HG03558 (cell line): ENCODE measurements at regions not wholly inside any gene's neighbourhood (a gene's known extent, or its start where the extent isn't known, plus 50 kb on each side); places are given as distances from the start of the nearest gene placed in this dataset.

Source experiments
- ATAC-seq: cut with Tn5 transposase; IDR thresholded peaks from one replicate; pipeline ENCODE4 v1.9.1; 2021; ENCODE audit warnings: moderate number of reproducible peaks; ENCODE audit not compliant: unreplicated experiment; ENCODE audit errors: extremely low read depth

DNA sequence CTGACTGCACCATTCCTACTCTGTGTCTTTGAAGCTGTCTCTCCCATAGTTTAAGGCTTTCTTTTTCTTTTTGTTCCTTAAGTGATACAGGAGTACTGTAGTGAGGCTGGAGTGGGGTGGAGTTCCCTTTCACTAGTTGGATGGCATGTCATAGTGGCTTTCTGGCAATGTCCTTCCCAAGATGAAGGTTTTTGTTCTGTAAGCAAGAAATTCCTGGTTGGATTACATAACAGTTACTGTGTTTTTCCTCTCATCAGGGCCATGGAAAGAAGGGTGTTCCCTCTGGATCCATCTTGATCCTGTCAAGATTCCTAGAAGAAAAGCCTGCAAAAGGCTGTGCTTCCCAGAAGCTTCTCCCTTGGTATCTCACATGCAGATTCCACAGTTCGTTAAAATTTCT, 84.2 kb downstream of the ACKR3 start:
- no peak for ATAC-seq

DNA sequence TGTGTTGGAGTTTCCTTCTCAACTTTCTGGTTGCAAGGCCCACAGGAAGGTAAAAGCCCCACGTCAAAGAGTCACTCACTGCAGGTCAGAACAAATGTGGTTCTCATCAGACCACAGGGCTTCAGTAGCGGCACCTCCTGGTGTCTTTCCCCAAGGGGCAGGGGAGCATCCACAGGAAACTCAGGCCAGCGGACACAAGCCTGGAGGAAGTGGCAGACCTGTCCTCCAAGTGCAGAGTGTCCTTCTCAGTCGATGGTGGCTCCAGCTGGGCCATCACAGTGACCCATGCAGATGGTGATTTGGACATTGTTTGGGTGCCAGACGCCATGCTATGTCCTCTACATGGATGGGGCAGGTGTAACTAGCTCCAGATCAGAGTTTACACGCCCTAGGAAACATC, 84.9 kb downstream of the ACKR3 start:
- ATAC-seq = no peak

GRCh38 chr2:236656166-236656565, 86.5 kb downstream of the ACKR3 start:
- no peak for ATAC-seq

DNA sequence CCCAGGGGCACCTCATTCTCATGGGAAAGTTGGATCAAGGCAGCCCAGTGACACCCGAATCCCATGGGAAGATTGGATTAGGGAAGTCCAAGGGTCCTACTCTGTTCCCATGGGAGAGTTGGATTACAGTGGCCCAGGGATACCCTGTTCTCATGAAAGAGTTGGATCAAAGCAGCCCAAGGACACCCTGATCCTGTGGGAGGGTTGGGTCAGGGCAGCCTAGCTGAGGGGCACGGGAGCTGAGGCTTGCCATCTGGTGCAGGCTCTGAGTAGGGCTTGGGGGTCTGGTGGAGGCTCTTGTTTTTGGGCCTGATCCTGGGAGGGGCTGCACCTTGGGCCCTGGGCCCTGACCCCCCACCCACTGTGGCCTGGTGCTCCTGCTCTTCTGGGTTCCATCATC, 87.1 kb downstream of the ACKR3 start:
- ATAC-seq = no peak

DNA sequence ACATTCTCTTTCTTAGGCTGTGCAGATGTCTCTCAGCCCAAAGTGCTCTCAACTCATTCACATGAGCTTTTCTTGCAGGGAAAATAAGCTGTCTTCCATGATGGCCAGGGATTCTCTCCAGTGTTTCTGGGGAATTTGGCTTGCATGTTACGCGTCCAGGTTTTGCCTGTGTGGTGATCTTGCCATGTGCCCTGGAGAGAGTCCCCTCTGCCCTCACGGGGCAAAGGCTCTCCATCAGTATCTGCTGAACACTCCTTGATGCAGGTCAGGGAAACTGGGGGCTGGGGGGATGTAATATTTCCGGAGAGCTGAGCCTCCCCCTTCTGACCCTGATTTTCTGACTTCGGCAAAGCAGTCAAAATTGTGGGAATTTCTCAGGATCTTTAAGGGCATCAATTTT, 87.6 kb downstream of the ACKR3 start:
- no peak for ATAC-seq

GRCh38 chr2:236657801-236658200, 88.2 kb downstream of the ACKR3 start:
- ATAC-seq = no peak

DNA sequence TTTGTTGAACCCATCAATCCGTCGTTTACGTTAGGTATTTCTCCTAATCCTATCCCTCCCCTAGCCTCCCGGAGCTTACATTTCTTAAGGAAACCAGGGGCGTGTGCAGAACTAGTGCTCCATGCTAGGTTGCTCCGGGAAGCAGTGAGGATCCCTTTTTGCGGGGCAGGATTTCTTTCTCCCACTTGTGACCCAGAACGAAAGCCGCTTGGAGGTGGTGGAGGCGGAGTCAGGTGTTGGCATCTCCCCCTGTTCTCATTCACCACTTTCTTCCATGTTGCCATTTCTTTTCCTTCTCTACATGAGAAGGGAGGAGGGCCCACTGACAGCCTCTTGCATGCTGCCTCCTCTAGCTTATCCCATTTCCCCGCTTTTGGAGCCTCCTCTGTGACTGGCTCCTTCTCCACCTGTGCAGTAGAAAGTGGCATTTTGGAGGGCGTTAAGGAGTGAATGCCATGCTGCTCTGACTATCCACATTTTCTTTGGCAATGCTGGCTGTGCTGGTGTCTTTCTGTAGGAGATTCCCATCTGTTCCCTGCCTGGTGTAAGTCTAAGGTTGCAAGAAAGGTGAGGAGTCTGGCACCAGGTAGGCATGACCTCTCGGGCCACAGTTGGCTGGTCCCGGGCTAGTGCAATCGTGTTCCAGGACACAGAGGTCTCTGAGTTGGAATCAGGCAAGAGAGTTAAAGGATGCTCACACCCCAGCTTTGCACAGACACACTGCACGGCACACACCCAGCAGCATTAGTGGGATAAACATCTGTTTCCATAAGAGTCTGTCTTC, 89.5 kb downstream of the ACKR3 start:
- no peak for ATAC-seq

- ATAC-seq = no peak
Measured at GRCh38 chr2:236659758-236660150, 90.1 kb downstream of the ACKR3 start.

GRCh38 chr2:236661061-236661761, 91.6 kb downstream of the ACKR3 start:
- no peak for ATAC-seq

- no peak for ATAC-seq
Measured at GRCh38 chr2:236661762-236662110, 92.1 kb downstream of the ACKR3 start.

GRCh38 chr2:236662231-236663185, 92.9 kb downstream of the ACKR3 start:
- ATAC-seq = no peak

GRCh38 chr2:236663287-236664101, 93.9 kb downstream of the ACKR3 start:
- no peak for ATAC-seq

DNA sequence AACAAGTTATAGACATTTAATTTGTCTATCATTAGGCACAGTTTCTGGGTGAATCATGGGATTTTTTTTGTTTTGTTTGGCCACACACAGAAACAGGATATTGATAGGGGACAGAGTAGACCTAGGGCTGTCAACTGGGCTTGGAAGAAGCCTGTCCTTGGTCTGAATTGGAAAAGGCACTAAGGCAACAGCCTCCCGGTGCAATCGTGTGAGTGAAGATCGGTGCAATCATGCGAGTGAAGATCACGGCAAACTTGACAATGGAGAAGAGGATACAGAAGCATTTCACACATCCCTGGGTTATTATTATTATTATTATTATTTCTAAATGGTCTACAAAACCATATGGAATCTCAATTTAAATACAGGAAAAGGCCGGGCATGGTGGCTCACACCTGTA, 94.5 kb downstream of the ACKR3 start:
- ATAC-seq = no peak

- no peak for ATAC-seq
Measured at GRCh38 chr2:236665101-236665500, 95.5 kb downstream of the ACKR3 start.

DNA sequence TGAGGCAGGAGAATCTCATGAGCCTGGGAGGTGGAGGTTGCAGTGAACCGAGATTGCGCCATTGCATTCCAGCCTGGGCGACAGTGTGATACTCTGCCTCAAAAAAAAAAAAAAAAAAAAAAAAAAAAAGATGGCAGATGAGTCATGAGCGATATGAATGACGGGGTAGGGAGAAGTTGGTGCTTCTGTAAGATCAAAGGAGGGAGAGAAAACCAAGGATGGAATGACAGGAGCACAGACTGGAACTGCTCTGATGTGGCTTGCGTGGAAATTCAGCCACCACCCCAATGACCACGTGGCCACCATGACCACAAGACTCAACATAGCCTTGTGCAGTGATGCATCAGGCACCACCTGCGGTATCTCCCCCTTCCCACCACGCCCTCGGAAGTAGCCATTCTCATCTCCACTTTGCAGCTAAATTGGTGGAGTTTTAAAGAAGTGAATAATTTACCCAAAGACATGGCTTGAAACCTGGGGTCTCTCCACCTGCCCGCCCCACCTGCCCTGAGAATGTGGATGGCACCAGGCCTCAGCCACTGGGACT, 96.0 kb downstream of the ACKR3 start:
- ATAC-seq = no peak

DNA sequence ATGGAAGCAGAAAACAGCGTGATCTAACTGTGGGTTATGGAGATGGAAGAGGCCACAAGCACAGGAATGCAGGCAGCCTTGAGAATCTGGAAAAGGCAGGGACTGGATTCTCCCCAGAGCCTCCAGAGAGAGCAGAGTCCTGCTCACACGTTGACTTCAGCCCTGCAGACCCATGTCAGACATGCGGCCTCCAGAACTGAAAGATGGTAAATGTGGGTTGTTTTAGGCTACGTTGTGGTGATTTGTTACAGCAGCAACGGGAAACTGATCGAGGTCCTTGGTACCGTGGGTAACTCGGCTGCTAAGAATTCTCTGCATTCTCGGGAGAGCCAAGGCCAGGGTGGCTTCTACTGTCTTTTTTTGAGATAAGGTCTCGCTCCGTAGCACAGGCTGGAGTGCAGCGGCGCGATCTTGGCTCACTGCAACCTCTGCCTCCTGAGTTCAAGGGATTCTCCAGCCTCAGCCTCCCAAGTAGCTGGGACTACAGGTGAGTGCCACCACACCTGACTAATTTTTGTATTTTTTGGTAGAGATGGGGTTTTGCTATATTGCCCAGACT, 97.1 kb downstream of the ACKR3 start:
- no peak for ATAC-seq

GRCh38 chr2:236667526-236667925, 97.9 kb downstream of the ACKR3 start:
- no peak for ATAC-seq

- no peak for ATAC-seq
Measured at GRCh38 chr2:236668531-236668969, 98.9 kb downstream of the ACKR3 start.

DNA sequence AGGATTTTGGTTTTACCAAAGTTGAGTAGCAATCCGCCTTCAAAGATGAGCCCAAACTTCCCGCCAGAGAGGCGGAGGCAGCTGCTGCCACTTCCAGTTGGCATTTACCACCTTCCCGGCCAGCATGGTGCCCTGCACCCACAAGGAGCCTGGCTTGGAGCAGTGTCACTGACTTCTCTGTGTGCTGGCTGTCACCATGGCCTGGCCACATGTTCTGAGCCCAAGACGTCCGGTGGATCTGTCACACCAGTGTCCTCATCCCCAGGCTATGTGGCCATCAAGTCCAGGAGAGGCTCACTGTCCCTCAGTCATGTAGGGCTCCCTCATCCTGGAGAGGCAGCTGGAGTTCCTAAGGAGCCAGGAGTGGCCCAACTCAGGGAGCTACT, 100.6 kb downstream of the ACKR3 start:
- ATAC-seq = no peak
